Thyroid gland (tissue), 4 donors: ENCODE measurements at regions not wholly inside any gene's neighbourhood (a gene's known extent, or its start where the extent isn't known, plus 50 kb on each side); places are given as distances from the start of the nearest gene placed in this dataset.

ENCODE experiments used
- DNase-seq, 2 donors: peaks; one replicate each; pipeline ENCODE4 v3.0.0-alpha.2; 2019
- H3K27ac ChIP-seq, 3 donors: fragments of 200-600 bp; sonication (generic); 1 replicate in 2 of 3; 2 replicates in 1 of 3; pipeline ENCODE4 v1.5.1; 2016 to 2019; ENCODE audit warnings: mild to moderate bottlenecking in 1 of 3, moderate library complexity in 1 of 3
- H3K27me3 ChIP-seq: fragments of 200-600 bp; sonication (generic); one replicate; pipeline ENCODE4 v1.5.1; 2019
- H3K36me3 ChIP-seq, 2 donors: fragments of 200-600 bp; sonication (generic); one replicate each; pipeline ENCODE4 v1.5.1; 2016 to 2019
- H3K4me1 ChIP-seq, 2 donors: fragments of 200-600 bp; sonication (generic); one replicate each; pipeline ENCODE4 v1.5.1; 2017 to 2019
- H3K4me3 ChIP-seq, 3 donors: fragments of 200-600 bp; sonication (generic); replicated peaks in 1 of 3; 1 replicate in 2 of 3; 2 replicates in 1 of 3; pipeline ENCODE4 v1.5.1; 2016; ENCODE audit warnings: mild to moderate bottlenecking in 1 of 3
- H3K9me3 ChIP-seq: fragments of 200-600 bp; sonication (generic); one replicate; pipeline ENCODE4 v1.5.1; 2017
- CTCF ChIP-seq, 6 experiments: fragments of 200-600 bp in 3 of 6; fragments of 450-650 bp in 3 of 6; sonication (generic) in 3 of 6; IDR thresholded peaks; one replicate each; pipeline ENCODE4 v1.5.1; 2016 to 2019; ENCODE audit warnings: antibody characterized with exemption in 6 of 6, mild to moderate bottlenecking in 2 of 6, inconsistent platforms in 1 of 6, moderate library complexity in 1 of 6
- POLR2A ChIP-seq, 2 donors: fragments of 450-650 bp; IDR thresholded peaks; one replicate each; pipeline ENCODE4 v1.6.1; 2017; ENCODE audit warnings: antibody characterized with exemption in 2 of 2, mild to moderate bottlenecking in 2 of 2, moderate library complexity in 1 of 2
- WGBS, 2 donors: methylation state at CpG; one replicate each; pipeline ENCODE4 v1.1.5; 2017; 5-methylcytosine and 5-hydroxymethylcytosine counted together
- intact Hi-C: fragments of 100-400 bp; cut with DNase I; formaldehyde crosslinking; loops from one replicate; pipeline ENCODE4 v1.15.1; 2023

GRCh38 chr17:31698751-31699150 lies 160.3 kb downstream of the COPRS start:
- 93 to 95% methylated on average over 7 of the region's 7 CpGs for WGBS, 2 donors
- no peaks in the 10 kb centered on the region for H3K9me3 ChIP-seq
- no peak overlapping the region for H3K27ac ChIP-seq
- H3K4me1 ChIP-seq: peaks cover 0 to 21% of the 10 kb centered on the region in 2 donors
- TF ChIP-seq POLR2A (IDR thresholded peaks at IDR 0.05): no peak
- TF ChIP-seq CTCF (IDR thresholded peaks at IDR 0.05): no peak
- intact Hi-C loops: no loop called here
- no peaks in the 10 kb centered on the region for H3K36me3 ChIP-seq
- no peaks in the 10 kb centered on the region for H3K27me3 ChIP-seq
- DNase-seq: no peak
- no peak overlapping the region for H3K4me3 ChIP-seq

- no peak overlapping the region for H3K27ac ChIP-seq
- DNase-seq: no peak
- 88 to 93% methylated on average over 9 of the region's 9 CpGs for whole genome bisulfite sequencing, 2 donors
- TF ChIP-seq CTCF (IDR thresholded peaks at IDR 0.05) (no peak), POLR2A (IDR thresholded peaks at IDR 0.05) (no peak)
- peaks cover 0 to 24% of the 10 kb centered on the region in 2 donors for H3K4me1 ChIP-seq
- H3K9me3 ChIP-seq: no peaks in the 10 kb centered on the region
- H3K27me3 ChIP-seq: no peaks in the 10 kb centered on the region
- intact Hi-C loops: no loop called here
- no peaks in the 10 kb centered on the region for H3K36me3 ChIP-seq
- H3K4me3 ChIP-seq: no peak overlapping the region
Observed at GRCh38 chr17:31697838-31698237, 161.2 kb downstream of the COPRS start.

GRCh38 chr17:31696703-31697325 lies 162.2 kb downstream of the COPRS start:
- Histone ChIP-seq H3K27me3 (no peaks in the 10 kb centered on the region), H3K27ac (peak overlapping the region in 2 of 3 donors; percentile 37 to 47), H3K36me3 (no peaks in the 10 kb centered on the region), H3K4me1 (peaks cover 0 to 24% of the 10 kb centered on the region in 2 donors), H3K9me3 (no peaks in the 10 kb centered on the region), H3K4me3 (no peak overlapping the region)
- TF ChIP-seq POLR2A (IDR thresholded peaks at IDR 0.05) (no peak), CTCF (IDR thresholded peaks at IDR 0.05) (no peak)
- WGBS, 2 donors: 72 to 84% methylated on average over 9 of the region's 9 CpGs
- no peak for DNase-seq
- intact Hi-C loops: no loop called here

GRCh38 chr17:31696184-31696602 lies 162.9 kb downstream of the COPRS start:
- no peaks in the 10 kb centered on the region for H3K36me3 ChIP-seq
- H3K27ac ChIP-seq: peak overlapping the region; percentile 24 to 47 (median 37)
- no peaks in the 10 kb centered on the region for H3K27me3 ChIP-seq
- no peak for TF ChIP-seq POLR2A (IDR thresholded peaks at IDR 0.05)
- peak in 1 of 6 experiments; percentile 13 for TF ChIP-seq CTCF (IDR thresholded peaks at IDR 0.05)
- 25 to 43% methylated on average over 6 to 12 of the region's 12 CpGs for WGBS, 2 donors
- intact Hi-C loops: no loop called here
- H3K4me3 ChIP-seq: no peak overlapping the region
- H3K9me3 ChIP-seq: no peaks in the 10 kb centered on the region
- peaks cover 0 to 24% of the 10 kb centered on the region in 2 donors for H3K4me1 ChIP-seq
- peak; percentile 71 to 87 for DNase-seq

GRCh38 chr17:31695456-31696090 lies 163.5 kb downstream of the COPRS start:
- TF ChIP-seq CTCF (IDR thresholded peaks at IDR 0.05) (no peak), POLR2A (IDR thresholded peaks at IDR 0.05) (no peak)
- 87 to 94% methylated on average over 3 to 8 of the region's 8 CpGs for WGBS, 2 donors
- Histone ChIP-seq H3K27me3 (no peaks in the 10 kb centered on the region), H3K36me3 (no peaks in the 10 kb centered on the region), H3K4me3 (no peak overlapping the region), H3K4me1 (peaks cover 0 to 24% of the 10 kb centered on the region in 2 donors), H3K27ac (peak overlapping the region in 2 of 3 donors; percentile 24 to 47), H3K9me3 (no peaks in the 10 kb centered on the region)
- no peak for DNase-seq
- intact Hi-C loops: no loop called here
